NB4 (cell line): ENCODE measurements at regions not wholly inside any gene's neighbourhood (a gene's known extent, or its start where the extent isn't known, plus 50 kb on each side); places are given as distances from the start of the nearest gene placed in this dataset.

Experiments used
- DNase-seq: peaks from one replicate; pipeline ENCODE4 v3.0.0; 2010; ENCODE audit warnings: low read depth
- H3K4me3 ChIP-seq: one replicate; pipeline ENCODE4 v1.5.1; 2011; ENCODE audit warnings: mild to moderate bottlenecking, low read depth, low read length, moderate library complexity
- CTCF ChIP-seq: IDR thresholded peaks from one replicate; pipeline ENCODE4 v1.5.1; 2012; ENCODE audit warnings: low read depth, low read length
- MAX ChIP-seq: IDR thresholded peaks from 2 replicates; pipeline ENCODE4 v1.6.1; 2011; ENCODE audit warnings: low read depth, low read length
- MYC ChIP-seq: IDR thresholded peaks from 2 replicates; pipeline ENCODE4 v1.6.1; 2011; ENCODE audit warnings: low read depth, low read length
- POLR2A ChIP-seq: IDR thresholded peaks from 2 replicates; pipeline ENCODE4 v1.6.1; 2011; ENCODE audit warnings: mild to moderate bottlenecking; ENCODE audit not compliant: insufficient read length; ENCODE audit errors: extremely low read depth

DNA sequence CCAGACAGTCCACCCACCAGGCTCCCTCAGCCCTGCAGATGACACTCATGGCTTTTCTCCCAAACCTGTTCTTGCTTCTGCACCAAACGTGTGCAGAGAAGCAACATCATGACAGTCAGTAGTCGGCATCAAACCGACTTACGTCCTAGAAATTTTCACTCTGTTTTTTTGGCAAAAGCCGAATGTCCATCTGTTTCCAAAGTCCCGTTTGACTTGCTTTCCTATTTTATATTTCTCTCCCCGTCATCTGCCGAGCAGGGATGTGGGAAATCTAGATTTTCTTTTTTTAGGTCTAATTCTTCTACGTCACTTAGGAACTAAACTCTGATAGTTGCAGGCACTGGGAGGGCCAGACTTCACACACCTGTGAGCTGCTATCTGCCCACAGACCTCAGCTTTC lies 104.9 kb downstream of the RMI2 start:
- DNase-seq = no peak
- TF ChIP-seq MYC = no peak
- TF ChIP-seq MAX = no peak
- TF ChIP-seq CTCF = no peak
- no peak for TF ChIP-seq POLR2A
- H3K4me3 ChIP-seq = no peak overlapping the region

GRCh38 chr16:11452298-11452697 lies 107.0 kb downstream of the RMI2 start:
- no peak overlapping the region for H3K4me3 ChIP-seq
- no peak for TF ChIP-seq MAX
- no peak for TF ChIP-seq MYC
- no peak for TF ChIP-seq CTCF
- DNase-seq = no peak

- DNase-seq = no peak
- H3K4me3 ChIP-seq = no peak overlapping the region
- TF ChIP-seq CTCF (no peak), MAX (no peak), POLR2A (no peak)
Measured at GRCh38 chr16:11452746-11453389, 107.6 kb downstream of the RMI2 start.

DNA sequence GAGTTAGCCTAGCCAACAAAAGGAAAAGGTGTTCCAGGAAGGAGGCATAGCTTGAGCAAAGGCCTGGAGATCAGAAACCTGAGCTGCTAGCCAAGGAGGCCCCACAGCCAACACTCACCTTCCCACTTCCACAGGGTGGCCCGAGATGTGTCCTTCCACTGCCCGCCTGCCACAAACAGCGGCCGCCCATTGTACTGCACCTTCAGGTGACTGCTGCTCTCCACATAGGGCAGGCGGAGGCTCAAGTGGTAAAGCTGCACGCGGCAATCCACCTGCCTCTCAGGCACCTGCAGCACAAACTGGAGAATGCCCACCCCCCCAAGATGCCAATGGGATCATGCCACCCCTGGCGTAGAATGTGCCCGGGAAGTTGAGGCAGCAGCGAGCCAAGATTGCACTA lies 111.5 kb downstream of the RMI2 start:
- no peak overlapping the region for H3K4me3 ChIP-seq
- no peak for TF ChIP-seq MYC
- no peak for TF ChIP-seq POLR2A
- no peak for TF ChIP-seq CTCF
- no peak for TF ChIP-seq MAX
- DNase-seq = no peak

DNA sequence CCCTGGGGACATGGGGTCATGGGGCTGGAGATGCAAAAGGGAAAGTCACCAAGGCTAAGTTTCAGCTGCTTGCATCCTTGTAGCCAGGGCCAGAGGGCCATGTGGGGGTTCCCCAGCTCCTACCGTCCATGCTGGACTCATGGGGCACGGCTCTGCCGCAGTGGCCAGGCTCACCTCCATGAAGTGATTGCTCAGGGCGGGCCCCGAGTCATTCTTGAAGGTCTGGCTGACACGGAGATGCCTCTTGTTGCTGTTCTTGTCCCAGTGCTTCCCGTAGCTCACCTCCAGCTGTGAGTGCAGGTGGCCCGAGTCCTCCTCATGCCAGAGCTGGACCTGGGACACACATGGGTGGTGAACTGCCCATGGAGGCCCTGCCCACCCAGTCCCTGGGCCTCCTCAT lies 114.5 kb downstream of the RMI2 start:
- H3K4me3 ChIP-seq = no peak overlapping the region
- DNase-seq = no peak
- TF ChIP-seq CTCF = no peak
- no peak for TF ChIP-seq MYC
- TF ChIP-seq MAX = no peak
- TF ChIP-seq POLR2A = no peak
